GM19351 (cell line): ENCODE measurements at regions not wholly inside any gene's neighbourhood (a gene's known extent, or its start where the extent isn't known, plus 50 kb on each side); places are given as distances from the start of the nearest gene placed in this dataset.
"Not testable (repeated sequence)": the region's sequence is repeated elsewhere in the genome, so short reads cannot be mapped to it uniquely, and the experiment has no call there.

Experiments used
- ATAC-seq: cut with Tn5 transposase; IDR thresholded peaks from one replicate; pipeline ENCODE4 v1.9.1; 2021; ENCODE audit warnings: mild to moderate bottlenecking, moderate library complexity; ENCODE audit not compliant: unreplicated experiment

- no peak for ATAC-seq
Observed at GRCh38 chr14:83133981-83134645, 1600.5 kb upstream of the SEL1L start.

DNA sequence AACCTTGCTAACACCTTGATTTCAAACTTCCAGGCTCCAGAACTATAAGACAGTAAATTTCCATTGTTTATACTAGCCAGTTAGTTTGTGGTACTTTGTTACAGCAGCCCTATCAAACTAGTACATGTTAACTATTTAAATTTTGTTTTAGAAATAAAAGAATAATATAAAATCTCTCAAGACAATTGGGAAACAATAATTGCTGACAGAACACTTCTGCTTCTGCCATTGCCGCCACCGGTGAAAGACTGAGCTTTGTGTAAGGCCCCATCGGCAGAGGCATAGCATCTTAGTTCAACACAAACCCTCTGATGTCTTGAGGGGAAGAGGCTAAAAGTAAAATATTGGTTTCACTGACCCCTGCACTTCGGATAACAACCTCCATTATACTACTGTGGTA is 1607.1 kb upstream of the SEL1L start:
- no peak for ATAC-seq

DNA sequence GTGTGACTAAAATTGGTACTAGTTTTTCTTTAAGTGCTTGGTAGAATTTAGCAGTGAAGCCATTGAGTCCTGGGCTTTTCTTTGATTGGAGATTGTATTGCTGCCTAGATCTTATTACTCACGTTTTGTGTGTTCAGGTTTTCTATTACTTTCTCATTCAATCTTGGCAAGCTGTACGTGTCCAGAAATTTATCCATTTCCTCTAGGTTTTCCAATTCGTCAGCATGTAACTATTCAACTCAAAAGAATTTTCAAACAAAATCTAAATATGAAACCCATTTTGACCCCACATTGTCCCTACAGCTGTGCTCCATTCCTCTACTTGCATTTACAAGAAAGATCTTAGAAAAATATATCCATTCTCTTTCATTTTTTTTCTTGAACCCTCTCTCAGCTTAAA is 1613.4 kb upstream of the SEL1L start:
- ATAC-seq, result no peak

DNA sequence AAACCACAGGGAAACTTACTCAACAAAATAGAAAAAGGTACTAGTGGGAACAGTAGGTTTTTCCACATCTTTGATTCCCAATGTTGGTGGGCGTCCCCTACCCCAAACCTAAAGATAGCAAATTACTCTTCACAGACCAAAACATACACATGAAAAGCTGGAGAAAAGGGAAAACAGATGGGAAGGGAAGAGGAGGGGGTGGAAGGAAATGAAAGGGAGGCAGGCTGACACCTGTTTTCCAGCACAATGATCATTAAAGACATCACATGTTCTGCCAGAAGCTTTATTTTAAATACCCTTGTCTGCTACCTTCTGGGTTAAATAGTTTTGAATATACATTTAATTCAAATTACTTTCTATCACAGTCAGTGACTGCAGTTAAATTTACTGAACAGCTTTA is 1617.9 kb upstream of the SEL1L start:
- no peak for ATAC-seq

- ATAC-seq, result no peak
Observed at GRCh38 chr14:83153081-83153480, 1619.4 kb upstream of the SEL1L start.

DNA sequence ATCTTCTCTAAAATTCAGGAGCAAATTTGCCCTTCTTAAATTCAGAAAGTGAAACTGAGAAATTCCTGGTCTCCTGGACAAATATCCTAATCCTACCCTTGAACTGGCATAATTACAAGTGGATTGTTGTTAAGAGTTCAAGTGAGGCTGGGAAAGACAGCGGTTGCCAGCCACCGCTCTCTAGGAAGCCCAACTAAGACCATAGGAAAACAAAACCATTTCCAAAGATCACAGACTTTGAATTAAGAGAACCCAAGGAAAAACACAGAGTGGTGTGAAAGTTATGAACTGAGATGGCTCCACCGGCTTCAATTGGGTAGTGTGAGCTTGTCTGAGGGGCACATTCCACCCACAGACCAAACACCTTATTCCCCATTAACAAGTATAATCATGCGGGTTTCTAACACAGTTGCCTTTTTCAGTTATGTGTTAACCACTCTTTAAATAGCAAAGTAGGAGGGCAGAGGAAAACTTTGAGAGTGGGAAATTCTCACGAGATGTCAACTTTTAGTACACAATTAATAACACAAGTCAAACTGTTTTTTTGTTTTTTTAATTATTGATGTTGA is 1628.8 kb upstream of the SEL1L start:
- ATAC-seq, result no peak

DNA sequence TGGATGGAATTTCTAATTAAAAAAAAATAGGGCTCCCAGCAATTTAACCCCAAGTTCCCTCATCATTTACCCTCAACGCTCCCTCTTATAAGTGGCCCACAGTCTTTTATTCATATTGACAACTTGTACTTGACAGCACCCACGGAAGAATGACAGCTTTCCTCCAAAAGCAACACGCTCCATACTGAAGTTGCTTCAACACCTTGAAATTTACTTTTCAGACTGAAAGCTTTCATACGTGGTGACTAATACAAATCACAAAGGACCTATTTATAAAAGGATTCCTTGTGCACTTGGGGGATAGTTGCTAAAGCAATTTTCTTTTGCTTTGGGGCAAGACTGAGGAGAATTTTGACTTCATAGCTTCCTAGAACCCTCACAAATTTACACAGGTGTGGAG is 1629.4 kb upstream of the SEL1L start:
- ATAC-seq, result no peak

DNA sequence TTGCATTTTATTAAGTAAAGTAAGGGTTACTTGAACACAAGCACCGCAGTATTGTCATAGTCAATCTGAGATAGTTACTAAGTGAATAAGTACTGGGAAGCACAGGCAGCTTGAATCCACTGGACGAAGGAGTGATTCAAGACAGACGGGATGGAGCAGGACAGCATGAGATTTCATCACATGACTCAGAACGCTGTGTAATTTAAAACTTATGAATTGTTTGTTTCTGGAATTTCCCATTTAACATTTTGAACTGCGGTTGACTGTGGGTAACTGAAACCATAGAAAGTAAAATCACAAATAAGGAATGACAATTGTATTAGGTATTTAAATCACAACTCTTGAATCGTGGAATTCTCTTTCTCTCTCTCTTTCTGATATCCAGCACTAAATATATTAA is 1630.4 kb upstream of the SEL1L start:
- ATAC-seq, result no peak

- no peak for ATAC-seq
Observed at GRCh38 chr14:83164591-83164990, 1630.9 kb upstream of the SEL1L start.

- no peak for ATAC-seq
Observed at GRCh38 chr14:83170165-83170564, 1636.5 kb upstream of the SEL1L start.

DNA sequence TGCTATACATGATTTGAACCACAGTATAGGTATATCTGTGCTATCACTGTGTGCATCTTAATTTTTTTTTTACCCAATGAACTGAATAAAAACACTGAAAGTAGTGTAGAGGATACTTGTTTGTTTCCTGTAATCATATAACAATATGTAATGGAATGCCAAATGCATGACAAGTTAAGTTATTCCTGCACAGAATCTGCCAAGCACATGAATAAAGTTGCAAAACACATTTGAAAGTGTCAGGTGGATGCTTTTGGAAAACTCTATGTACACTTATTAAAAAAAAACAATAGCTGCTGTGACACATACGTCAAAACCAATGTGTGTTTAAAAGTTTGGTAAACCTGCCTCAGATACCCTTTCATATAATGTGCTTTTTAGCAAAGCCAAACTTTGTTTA is 1638.1 kb upstream of the SEL1L start:
- no peak for ATAC-seq

DNA sequence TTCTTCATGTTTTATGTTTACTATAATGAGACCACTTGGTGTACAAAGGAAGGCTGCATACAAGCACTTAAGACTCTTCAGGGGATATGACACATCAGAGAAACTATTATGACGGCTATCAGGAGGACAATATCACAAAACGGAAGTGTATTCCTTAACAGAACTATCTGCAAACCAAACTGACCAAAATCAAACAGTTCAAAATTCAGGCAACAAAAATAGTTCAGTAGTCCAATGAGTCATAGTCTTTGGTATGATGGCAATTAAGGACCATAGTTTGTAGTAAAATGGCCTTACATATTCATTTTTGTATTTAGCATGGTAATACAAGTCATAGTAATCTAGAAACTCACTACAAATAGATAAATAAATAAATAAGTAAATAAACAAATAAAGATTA is 1638.7 kb upstream of the SEL1L start:
- ATAC-seq, result no peak

DNA sequence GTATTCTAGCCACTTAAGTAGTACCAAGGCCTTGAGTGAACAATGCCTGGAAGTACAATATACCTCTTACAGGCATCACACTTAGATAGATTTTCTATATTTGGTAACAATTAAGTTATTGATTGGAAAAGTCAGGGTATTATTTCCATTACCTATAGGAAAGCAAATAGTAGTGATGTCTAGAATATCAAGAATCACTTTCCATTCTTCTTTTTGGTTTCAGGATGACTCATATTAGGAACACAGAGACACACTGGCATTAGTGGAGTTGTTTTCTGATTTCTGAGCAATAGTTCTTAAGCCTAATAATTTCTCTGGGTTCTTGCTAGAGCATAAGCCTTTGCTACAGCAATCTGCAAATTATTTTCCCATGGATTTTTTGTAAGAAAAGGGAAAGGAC is 1640.0 kb upstream of the SEL1L start:
- ATAC-seq, result no peak

DNA sequence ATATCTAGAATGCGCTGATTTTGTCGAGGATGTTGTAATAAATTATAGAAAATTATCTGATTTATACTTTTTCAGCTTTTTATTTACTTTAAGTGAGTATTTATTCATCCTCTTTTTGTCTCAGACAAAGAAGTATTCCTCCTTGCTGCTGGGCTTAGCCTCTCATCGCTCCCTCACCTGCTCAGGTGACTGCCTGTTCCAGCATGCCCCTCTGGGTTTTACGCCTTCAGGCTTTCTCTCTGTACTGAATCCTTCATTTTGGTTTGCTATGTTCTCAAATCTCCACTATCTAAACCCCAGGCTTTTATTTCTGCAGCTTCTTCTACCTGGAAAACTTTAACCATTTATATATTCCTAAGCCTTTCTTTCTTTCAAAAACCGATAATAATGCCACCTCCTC is 1650.9 kb upstream of the SEL1L start:
- ATAC-seq, result no peak

GRCh38 chr14:83188311-83188710 is 1654.7 kb upstream of the SEL1L start:
- not testable (repeated sequence) for ATAC-seq

GRCh38 chr14:83196236-83196635 is 1662.6 kb upstream of the SEL1L start:
- ATAC-seq, result no peak

- no peak for ATAC-seq
Observed at GRCh38 chr14:83197271-83197670, 1663.6 kb upstream of the SEL1L start.

DNA sequence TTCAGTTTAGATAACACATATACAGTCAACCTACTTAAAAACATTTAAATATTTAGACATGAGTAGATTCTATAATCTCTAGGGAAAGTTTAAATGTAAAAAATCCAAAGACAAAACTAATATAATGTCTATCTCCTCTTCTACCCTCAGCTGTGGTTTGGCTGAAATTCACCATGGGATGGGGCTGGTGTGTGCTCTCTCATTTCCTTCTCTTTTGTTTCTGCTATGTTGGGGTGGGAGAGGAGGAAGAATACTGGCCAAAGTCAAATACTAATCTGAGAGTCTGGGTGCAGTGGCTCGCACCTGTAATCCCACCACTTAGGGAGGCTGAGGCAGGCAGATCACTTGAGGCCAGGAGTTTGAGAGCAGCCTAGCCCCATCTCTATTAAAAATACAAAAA is 1673.9 kb upstream of the SEL1L start:
- no peak for ATAC-seq

DNA sequence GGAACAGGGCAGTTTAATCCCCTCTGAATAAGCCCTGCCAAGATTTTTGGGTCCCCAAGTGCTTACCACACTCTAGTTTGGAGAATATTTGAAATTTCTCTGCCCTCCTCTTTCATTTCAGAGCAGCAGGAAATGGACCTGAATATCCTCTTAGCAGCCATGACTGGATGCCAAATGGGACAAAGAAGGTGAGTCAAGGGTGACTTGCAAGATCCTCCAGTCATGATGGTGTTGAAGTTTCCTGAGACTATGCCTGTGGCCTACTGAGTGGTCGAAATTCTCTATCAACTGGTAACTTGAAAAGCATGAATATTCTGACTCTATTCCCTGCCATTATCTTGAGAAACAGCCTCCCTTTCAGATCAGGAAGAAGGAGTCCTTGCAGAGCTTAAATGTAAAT is 1674.7 kb upstream of the SEL1L start:
- ATAC-seq, result no peak

- no peak for ATAC-seq
Observed at GRCh38 chr14:83217492-83217891, 1683.8 kb upstream of the SEL1L start.

- no peak for ATAC-seq
Observed at GRCh38 chr14:83247924-83248639, 1714.4 kb upstream of the SEL1L start.

DNA sequence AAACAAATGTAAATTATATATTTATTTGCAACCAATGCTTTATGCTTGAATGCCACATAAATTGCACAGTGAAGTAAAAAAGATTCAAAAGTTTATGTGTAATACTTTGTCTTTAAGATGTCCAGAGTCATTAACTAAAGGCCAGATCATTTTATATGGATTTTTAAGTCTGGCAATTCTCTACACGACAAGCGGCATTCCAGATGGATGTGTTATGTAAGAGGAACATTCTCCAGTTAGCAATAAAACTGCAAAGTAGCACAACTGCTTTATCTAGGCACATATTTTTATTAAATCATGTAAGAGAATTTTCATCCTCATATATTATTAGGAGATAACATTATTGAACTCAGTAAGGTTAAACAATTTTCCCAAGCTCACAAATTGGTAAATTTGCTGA is 1717.7 kb upstream of the SEL1L start:
- no peak for ATAC-seq
